GM06990 (cell line): ENCODE measurements at regions not wholly inside any gene's neighbourhood (a gene's known extent, or its start where the extent isn't known, plus 50 kb on each side); places are given as distances from the start of the nearest gene placed in this dataset.

Experiments used
- DNase-seq: peaks from one replicate; pipeline ENCODE4 v3.0.0-alpha.2; 2011; ENCODE audit not compliant: insufficient read length; ENCODE audit errors: extremely low read depth
- H3K27me3 ChIP-seq: replicated peaks from 2 replicates; pipeline ENCODE4 v1.6.0; 2011; ENCODE audit warnings: low read length; ENCODE audit not compliant: control insufficient read depth, insufficient read depth
- H3K36me3 ChIP-seq: 2 replicates; pipeline ENCODE4 v1.5.1; 2011; ENCODE audit warnings: low read length; ENCODE audit not compliant: control insufficient read depth, insufficient read depth
- H3K4me3 ChIP-seq: replicated peaks from 2 replicates; pipeline ENCODE4 v1.5.1; 2011; ENCODE audit warnings: low read depth, mild to moderate bottlenecking, control low read depth, low read length
- TF ChIP-seq, protein P1 (sequence below): IDR thresholded peaks from 2 replicates; pipeline ENCODE4 v1.5.1; 2011; ENCODE audit warnings: low read length, control low read depth, mild to moderate bottlenecking, inconsistent platforms; ENCODE audit not compliant: insufficient read depth, poor library complexity, severe bottlenecking

DNA sequence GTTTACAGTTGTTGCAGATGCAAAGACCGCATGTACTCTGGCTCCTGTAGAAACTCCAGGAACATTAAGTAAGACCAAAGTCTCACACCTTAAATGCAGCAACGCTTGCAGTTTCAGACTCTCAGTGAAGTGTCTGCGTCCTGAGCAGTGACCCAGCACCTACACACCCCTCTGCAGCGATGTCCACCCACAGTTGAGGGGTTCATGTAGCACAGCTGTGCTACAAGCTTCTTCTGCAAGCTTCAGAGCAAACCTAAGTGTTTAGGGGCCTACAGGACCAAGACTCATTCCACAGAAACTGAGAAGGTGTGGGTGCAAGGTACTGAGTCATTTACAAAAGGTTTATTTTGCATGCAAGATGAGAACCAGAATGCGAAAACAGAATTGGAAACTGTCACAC is 191.0 kb downstream of the IRX2 start:
- Histone ChIP-seq H3K27me3 (no peaks in the 10 kb centered on the region), H3K36me3 (no peaks in the 10 kb centered on the region), H3K4me3 (no peak overlapping the region)
- no peak for DNase-seq
- TF ChIP-seq, protein P1, sequence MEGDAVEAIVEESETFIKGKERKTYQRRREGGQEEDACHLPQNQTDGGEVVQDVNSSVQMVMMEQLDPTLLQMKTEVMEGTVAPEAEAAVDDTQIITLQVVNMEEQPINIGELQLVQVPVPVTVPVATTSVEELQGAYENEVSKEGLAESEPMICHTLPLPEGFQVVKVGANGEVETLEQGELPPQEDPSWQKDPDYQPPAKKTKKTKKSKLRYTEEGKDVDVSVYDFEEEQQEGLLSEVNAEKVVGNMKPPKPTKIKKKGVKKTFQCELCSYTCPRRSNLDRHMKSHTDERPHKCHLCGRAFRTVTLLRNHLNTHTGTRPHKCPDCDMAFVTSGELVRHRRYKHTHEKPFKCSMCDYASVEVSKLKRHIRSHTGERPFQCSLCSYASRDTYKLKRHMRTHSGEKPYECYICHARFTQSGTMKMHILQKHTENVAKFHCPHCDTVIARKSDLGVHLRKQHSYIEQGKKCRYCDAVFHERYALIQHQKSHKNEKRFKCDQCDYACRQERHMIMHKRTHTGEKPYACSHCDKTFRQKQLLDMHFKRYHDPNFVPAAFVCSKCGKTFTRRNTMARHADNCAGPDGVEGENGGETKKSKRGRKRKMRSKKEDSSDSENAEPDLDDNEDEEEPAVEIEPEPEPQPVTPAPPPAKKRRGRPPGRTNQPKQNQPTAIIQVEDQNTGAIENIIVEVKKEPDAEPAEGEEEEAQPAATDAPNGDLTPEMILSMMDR, result no peak

DNA sequence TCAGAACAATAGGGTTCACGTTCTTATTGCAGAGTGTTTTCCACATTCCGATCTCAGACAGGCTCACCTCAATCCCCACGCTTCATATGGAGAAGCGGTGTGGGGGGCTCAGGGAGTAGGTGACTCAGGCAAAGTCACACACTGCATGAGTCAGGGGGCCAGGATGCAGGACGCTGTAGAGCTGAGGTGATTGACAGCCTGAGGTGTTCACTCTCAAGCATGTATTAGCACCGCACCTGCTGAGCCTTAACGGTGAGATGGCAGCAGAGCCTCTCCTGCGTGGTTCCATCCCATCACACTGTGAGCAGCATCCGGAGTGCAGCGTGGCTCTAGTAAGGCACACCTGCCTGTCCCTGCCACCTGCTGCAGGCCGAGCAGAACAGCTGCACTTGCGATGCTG is 194.0 kb downstream of the IRX2 start:
- Histone ChIP-seq H3K4me3 (no peak overlapping the region), H3K36me3 (no peaks in the 10 kb centered on the region), H3K27me3 (no peaks in the 10 kb centered on the region)
- no peak for DNase-seq
- TF ChIP-seq, protein P1, result no peak

DNA sequence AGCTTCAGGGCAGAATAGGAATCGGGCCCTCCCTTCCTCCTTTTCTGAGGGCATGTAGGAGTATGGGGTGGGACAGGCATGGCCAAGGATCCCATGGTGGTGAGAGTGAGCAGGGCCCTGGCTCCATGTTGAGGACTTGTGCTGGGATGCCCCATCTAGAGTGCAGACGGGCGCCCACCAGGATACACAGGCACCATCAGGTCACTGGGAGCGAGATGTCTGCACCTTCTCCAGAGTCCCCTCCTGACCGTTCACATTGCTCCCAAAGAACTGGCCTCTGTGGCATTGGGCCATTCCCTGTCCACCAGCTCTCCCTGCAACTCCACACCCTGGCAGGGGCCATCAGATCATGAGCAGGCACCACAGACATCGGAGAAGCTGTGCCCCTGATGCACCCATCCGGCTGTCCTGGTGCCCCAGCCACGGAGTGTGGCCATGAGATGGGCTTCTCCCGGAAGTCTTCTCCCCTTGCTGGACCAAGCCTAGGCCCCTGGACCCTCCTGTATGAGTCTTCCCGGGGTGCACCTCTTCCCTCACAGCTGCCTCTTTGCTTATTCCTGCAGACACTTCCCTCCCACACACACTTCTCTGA is 195.0 kb downstream of the IRX2 start:
- DNase-seq, result no peak
- no peaks in the 10 kb centered on the region for H3K36me3 ChIP-seq
- H3K4me3 ChIP-seq, result no peak overlapping the region
- no peaks in the 10 kb centered on the region for H3K27me3 ChIP-seq
- TF ChIP-seq, protein P1, result no peak

DNA sequence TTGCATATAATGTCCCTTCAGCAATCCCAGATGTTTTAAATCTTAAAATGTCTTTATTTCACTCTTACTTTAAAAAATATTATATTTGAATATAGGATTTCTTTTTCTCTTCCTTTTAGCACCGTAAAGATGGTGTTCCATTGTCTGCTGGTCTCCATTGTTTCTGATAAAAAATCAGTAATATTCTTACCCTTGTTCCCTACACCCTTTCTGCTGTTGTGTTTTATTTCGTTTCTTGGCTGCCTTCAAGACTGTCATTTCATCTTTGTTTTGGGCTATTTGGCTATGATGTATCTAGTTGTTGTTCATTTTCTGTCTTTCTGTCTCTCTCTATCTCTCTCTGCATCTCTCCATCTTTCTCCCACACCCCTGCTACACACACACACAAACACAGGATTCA is 197.9 kb downstream of the IRX2 start:
- H3K27me3 ChIP-seq, result no peaks in the 10 kb centered on the region
- DNase-seq, result no peak
- no peaks in the 10 kb centered on the region for H3K36me3 ChIP-seq
- H3K4me3 ChIP-seq, result no peak overlapping the region
- TF ChIP-seq, protein P1, result no peak

GRCh38 chr5:2550509-2550908 is 201.0 kb downstream of the IRX2 start:
- TF ChIP-seq, protein P1, result no peak
- Histone ChIP-seq H3K36me3 (no peaks in the 10 kb centered on the region), H3K4me3 (no peak overlapping the region), H3K27me3 (no peaks in the 10 kb centered on the region)
- no peak for DNase-seq

DNA sequence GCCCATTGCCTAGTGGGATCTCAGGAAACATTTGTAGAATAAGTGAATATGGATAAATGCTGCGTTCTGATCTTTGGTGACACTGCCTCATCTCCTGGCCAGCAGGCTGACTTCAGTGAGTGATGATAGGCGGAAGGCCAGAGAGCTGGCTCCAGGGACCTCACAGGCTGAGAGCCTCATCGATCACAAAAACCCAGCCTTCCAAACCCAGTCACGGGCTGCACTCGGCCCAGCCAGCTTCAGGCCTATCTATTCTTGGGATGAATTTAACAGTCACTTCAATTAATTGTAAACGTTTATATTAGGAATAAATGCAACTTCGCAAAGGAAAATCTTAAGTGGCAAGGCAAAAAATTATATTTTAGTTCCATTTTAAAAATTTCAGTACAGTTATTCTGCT is 201.6 kb downstream of the IRX2 start:
- no peak for DNase-seq
- no peaks in the 10 kb centered on the region for H3K27me3 ChIP-seq
- no peaks in the 10 kb centered on the region for H3K36me3 ChIP-seq
- H3K4me3 ChIP-seq, result no peak overlapping the region
- TF ChIP-seq, protein P1, result no peak
